Ascending aorta (tissue), 2 donors: ENCODE measurements at regions not wholly inside any gene's neighbourhood (a gene's known extent, or its start where the extent isn't known, plus 50 kb on each side); places are given as distances from the start of the nearest gene placed in this dataset.

Experiments
- DNase-seq, 2 donors: peaks; one replicate each; pipeline ENCODE4 v3.0.0-alpha.2; 2019; ENCODE audit warnings: low spot score in 2 of 2
- H3K27ac ChIP-seq, 2 donors: fragments of 200-600 bp; sonication (generic); one replicate each; pipeline ENCODE4 v1.5.1; 2016 to 2017; ENCODE audit warnings: mild to moderate bottlenecking in 1 of 2
- H3K27me3 ChIP-seq: fragments of 200-600 bp; sonication (generic); one replicate; pipeline ENCODE4 v1.5.1; 2017
- H3K36me3 ChIP-seq, 2 donors: fragments of 200-600 bp; sonication (generic); one replicate each; pipeline ENCODE4 v1.5.1; 2016
- H3K4me1 ChIP-seq, 2 donors: fragments of 200-600 bp; sonication (generic); one replicate each; pipeline ENCODE4 v1.5.1; 2016 to 2017; ENCODE audit warnings: mild to moderate bottlenecking in 1 of 2
- H3K4me3 ChIP-seq, 2 donors: fragments of 200-600 bp; sonication (generic); one replicate each; pipeline ENCODE4 v1.5.1; 2016 to 2017; ENCODE audit warnings: mild to moderate bottlenecking in 1 of 2
- H3K9me3 ChIP-seq, 2 donors: fragments of 200-600 bp; sonication (generic); one replicate each; pipeline ENCODE4 v1.5.1; 2016
- intact Hi-C: fragments of 100-400 bp; cut with DNase I; formaldehyde crosslinking; loops from one replicate; pipeline ENCODE4 v1.15.1; 2023
- TF ChIP-seq, protein P1 (sequence below), 3 experiments: fragments of 200-600 bp in 2 of 3; fragments of 450-650 bp in 1 of 3; sonication (generic) in 2 of 3; IDR thresholded peaks; one replicate each; pipeline ENCODE4 v1.5.1; 2016 to 2019; ENCODE audit warnings: antibody characterized with exemption in 3 of 3, mild to moderate bottlenecking in 1 of 3, moderate library complexity in 1 of 3

DNA sequence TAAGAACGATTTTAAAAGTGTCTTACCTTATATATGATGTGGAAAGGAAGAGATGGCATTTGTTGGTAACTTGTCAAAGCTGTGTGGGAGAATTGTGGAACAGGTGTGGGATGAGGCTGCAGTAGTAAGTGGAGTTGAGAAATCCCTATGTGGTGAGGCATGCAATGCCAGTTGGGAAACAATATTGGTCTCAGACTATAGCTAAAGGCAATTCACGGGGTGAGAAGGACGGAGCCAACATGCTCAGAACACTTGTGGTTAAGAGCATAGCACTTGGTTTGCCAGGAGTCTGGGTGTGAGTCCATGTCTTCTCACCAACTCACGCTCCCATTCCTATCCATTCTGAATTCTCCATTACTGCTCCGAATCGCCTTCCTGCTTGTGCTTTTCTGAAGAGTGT is 615.6 kb upstream of the ADAMTS9 start:
- Histone ChIP-seq H3K4me1 (no peaks in the 10 kb centered on the region), H3K36me3 (no peaks in the 10 kb centered on the region), H3K9me3 (no peaks in the 10 kb centered on the region), H3K4me3 (no peak overlapping the region), H3K27me3 (no peaks in the 10 kb centered on the region), H3K27ac (no peak overlapping the region)
- TF ChIP-seq, protein P1, sequence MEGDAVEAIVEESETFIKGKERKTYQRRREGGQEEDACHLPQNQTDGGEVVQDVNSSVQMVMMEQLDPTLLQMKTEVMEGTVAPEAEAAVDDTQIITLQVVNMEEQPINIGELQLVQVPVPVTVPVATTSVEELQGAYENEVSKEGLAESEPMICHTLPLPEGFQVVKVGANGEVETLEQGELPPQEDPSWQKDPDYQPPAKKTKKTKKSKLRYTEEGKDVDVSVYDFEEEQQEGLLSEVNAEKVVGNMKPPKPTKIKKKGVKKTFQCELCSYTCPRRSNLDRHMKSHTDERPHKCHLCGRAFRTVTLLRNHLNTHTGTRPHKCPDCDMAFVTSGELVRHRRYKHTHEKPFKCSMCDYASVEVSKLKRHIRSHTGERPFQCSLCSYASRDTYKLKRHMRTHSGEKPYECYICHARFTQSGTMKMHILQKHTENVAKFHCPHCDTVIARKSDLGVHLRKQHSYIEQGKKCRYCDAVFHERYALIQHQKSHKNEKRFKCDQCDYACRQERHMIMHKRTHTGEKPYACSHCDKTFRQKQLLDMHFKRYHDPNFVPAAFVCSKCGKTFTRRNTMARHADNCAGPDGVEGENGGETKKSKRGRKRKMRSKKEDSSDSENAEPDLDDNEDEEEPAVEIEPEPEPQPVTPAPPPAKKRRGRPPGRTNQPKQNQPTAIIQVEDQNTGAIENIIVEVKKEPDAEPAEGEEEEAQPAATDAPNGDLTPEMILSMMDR (IDR thresholded peaks at IDR 0.05), result no peak
- intact Hi-C loops, result no loop called here
- DNase-seq, result no peak

DNA sequence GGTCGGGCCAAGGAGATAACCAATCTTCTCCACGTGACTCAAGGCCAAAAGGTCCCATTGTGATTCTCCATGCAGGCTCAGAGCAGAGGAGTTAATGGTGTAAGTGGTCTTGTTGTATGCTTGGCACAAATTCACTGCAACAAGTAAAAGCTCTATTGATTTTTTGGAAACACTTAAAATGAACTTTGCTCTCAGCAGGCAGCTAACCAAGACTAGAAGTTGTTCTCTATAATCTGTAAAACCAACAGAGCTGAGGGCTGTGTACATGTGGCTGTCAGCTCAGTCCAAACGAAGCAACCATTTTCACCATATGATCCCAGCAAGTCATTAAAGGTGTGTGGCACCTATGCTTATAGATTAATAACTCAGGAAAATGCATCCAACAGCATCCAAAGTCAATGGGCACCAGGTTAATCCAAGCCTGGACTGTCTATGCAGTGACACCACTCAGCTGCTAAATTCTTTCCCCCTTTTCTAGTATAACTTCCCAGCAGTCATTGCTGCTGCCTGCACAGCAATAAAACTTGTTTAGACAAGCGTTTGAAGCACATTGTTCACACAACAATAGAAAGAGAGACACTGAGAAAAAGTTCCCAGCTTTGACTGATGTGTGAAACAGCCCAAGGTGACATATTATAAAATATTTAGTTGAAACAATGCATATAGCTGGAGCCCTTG is 603.8 kb upstream of the ADAMTS9 start:
- TF ChIP-seq, protein P1 (IDR thresholded peaks at IDR 0.05), result no peak
- no peaks in the 10 kb centered on the region for H3K4me1 ChIP-seq
- no peaks in the 10 kb centered on the region for H3K9me3 ChIP-seq

DNA sequence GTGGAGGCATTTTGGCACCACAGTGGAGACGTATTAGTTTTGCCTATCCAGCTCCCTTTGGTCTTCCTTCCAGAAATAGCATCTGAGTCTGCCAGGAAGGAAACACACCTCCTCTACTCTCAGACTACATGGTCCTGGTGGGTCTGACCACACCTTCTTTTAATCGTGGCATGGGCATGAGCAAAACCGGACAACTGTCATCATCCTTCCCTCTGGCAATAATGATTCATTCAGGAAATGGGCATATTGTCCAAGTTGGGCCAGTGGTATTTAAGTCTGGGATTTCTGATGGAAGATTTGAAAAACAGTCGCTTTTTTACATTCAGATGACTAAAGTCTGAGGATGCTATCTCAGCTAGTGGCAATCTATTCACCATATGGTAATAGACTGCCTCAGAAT is 601.0 kb upstream of the ADAMTS9 start:
- Histone ChIP-seq H3K4me1 (no peaks in the 10 kb centered on the region), H3K9me3 (no peaks in the 10 kb centered on the region), H3K27me3 (no peaks in the 10 kb centered on the region), H3K27ac (no peak overlapping the region), H3K36me3 (no peaks in the 10 kb centered on the region), H3K4me3 (no peak overlapping the region)
- intact Hi-C loops, result no loop called here
- no peak for DNase-seq
- TF ChIP-seq, protein P1 (IDR thresholded peaks at IDR 0.05), result no peak

More for the DNA sequence above, 603.8 kb upstream of the ADAMTS9 start:
- Histone ChIP-seq H3K4me3 (no peak overlapping the region), H3K27me3 (no peaks in the 10 kb centered on the region), H3K36me3 (no peaks in the 10 kb centered on the region), H3K27ac (no peak overlapping the region)
- DNase-seq, result no peak
- intact Hi-C loops, result no loop called here

DNA sequence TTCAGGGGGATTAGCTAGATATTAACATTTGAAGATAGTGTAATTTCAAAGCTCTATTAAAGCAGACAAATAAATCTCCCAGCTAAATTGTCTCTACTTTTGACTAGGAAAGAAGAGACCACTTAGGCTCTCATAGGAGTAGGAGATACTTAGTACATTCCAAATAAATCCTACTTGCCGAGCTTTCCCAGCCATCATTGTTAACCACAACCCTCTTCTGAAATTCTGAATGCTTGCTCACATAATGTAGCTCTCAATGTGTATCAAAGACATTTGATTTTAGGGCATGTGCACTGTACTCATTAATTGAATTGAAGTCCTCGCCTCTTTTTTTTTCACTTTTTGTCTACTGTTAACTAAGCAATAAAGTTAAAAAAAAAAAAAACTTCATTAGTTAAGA is 598.2 kb upstream of the ADAMTS9 start:
- H3K4me1 ChIP-seq, result no peaks in the 10 kb centered on the region
- no peak overlapping the region for H3K27ac ChIP-seq
- no peaks in the 10 kb centered on the region for H3K36me3 ChIP-seq
- H3K27me3 ChIP-seq, result no peaks in the 10 kb centered on the region
- H3K4me3 ChIP-seq, result no peak overlapping the region
- no peaks in the 10 kb centered on the region for H3K9me3 ChIP-seq
- TF ChIP-seq, protein P1 (IDR thresholded peaks at IDR 0.05), result no peak
- intact Hi-C loops, result no loop called here
- no peak for DNase-seq

DNA sequence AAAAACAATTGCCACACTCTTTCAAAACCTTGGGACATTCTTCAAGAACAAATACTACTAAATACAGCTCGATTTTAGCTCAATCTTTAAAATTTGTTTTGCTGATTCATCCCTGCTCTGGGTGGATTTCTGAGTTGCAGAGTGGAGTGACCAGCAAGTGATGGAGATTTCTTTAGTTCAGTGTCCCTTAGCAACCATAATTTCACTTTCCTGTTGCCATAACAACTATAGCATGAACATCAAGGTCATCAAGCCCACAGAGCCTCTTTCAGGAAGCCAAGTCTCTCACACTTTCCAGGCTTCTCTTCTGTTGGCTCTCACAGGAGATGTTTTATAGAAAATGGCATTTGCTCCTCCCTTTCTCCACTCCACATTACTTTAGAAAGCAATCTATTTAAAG is 597.2 kb upstream of the ADAMTS9 start:
- no peaks in the 10 kb centered on the region for H3K27me3 ChIP-seq

More for the DNA sequence above, 597.2 kb upstream of the ADAMTS9 start:
- Histone ChIP-seq H3K4me1 (no peaks in the 10 kb centered on the region), H3K36me3 (no peaks in the 10 kb centered on the region), H3K4me3 (no peak overlapping the region), H3K9me3 (no peaks in the 10 kb centered on the region), H3K27ac (no peak overlapping the region)
- intact Hi-C loops, result no loop called here
- DNase-seq, result no peak
- TF ChIP-seq, protein P1 (IDR thresholded peaks at IDR 0.05), result no peak
